Smooth muscle cell (in vitro differentiated cells): ENCODE measurements at regions not wholly inside any gene's neighbourhood (a gene's known extent, or its start where the extent isn't known, plus 50 kb on each side); places are given as distances from the start of the nearest gene placed in this dataset.

ENCODE experiments used
- DNase-seq: peaks from one replicate; lab custom pipeline; 2025; ENCODE audit not compliant: unreplicated experiment; lab: John Stamatoyannopoulos, UW
- H2AFZ ChIP-seq: fragments of 200-600 bp; sonication (generic); 2 replicates; pipeline ENCODE4 v1.6.0; 2016; ENCODE audit warnings: antibody characterized with exemption, low read depth, mild to moderate bottlenecking
- H3F3A ChIP-seq: fragments of 200-600 bp; sonication (generic); 2 replicates; pipeline ENCODE4 v1.6.0; 2017; ENCODE audit warnings: antibody characterized with exemption, low read depth
- H3K27ac ChIP-seq: fragments of 200-600 bp; sonication (generic); 2 replicates; pipeline ENCODE4 v1.5.1; 2016; ENCODE audit warnings: low read depth, mild to moderate bottlenecking
- H3K27me3 ChIP-seq: fragments of 200-600 bp; sonication (generic); 2 replicates; pipeline ENCODE4 v1.6.1; 2016; ENCODE audit warnings: low read depth, mild to moderate bottlenecking
- H3K36me3 ChIP-seq: fragments of 200-600 bp; sonication (generic); 2 replicates; pipeline ENCODE4 v1.5.1; 2016; ENCODE audit warnings: low read depth
- H3K4me1 ChIP-seq: fragments of 200-600 bp; sonication (generic); 2 replicates; pipeline ENCODE4 v1.5.1; 2016; ENCODE audit warnings: low read depth
- H3K4me2 ChIP-seq: fragments of 200-600 bp; sonication (generic); 2 replicates; pipeline ENCODE4 v1.6.0; 2016; ENCODE audit warnings: mild to moderate bottlenecking
- H3K4me3 ChIP-seq: fragments of 200-600 bp; sonication (generic); 2 replicates; pipeline ENCODE4 v1.5.1; 2016; ENCODE audit warnings: mild to moderate bottlenecking
- H3K79me2 ChIP-seq: fragments of 200-600 bp; sonication (generic); 2 replicates; pipeline ENCODE4 v1.6.0; 2016; ENCODE audit warnings: low read depth, mild to moderate bottlenecking
- H3K9ac ChIP-seq: fragments of 200-600 bp; sonication (generic); 2 replicates; pipeline ENCODE4 v1.6.0; 2016; ENCODE audit warnings: low read depth
- H3K9me3 ChIP-seq: fragments of 200-600 bp; sonication (generic); replicated peaks from 2 replicates; pipeline ENCODE4 v1.5.1; 2016; ENCODE audit warnings: low read depth
- H4K20me1 ChIP-seq: fragments of 200-600 bp; sonication (generic); 2 replicates; pipeline ENCODE4 v1.6.0; 2016; ENCODE audit warnings: low read depth
- CTCF ChIP-seq: fragments of 200-600 bp; sonication (generic); IDR thresholded peaks from 2 replicates; pipeline ENCODE4 v1.5.1; 2017; ENCODE audit warnings: borderline replicate concordance, mild to moderate bottlenecking, antibody characterized with exemption; ENCODE audit not compliant: insufficient read depth, poor library complexity, severe bottlenecking
- WGBS: methylation state at CpG from one replicate; pipeline ENCODE4 v1.1.7; 2016; ENCODE audit warnings: low lambda C conversion rate; 5-methylcytosine and 5-hydroxymethylcytosine counted together

- H3K27me3 ChIP-seq = no peaks in the 10 kb centered on the region
- no peaks in the 10 kb centered on the region for H3K4me1 ChIP-seq
- no peak overlapping the region for H3K27ac ChIP-seq
- H3K4me3 ChIP-seq = no peak overlapping the region
- WGBS = 86% methylated on average over 2 of the region's 2 CpGs
- no peaks in the 10 kb centered on the region for H4K20me1 ChIP-seq
- peaks cover 3% of the 10 kb centered on the region for H3K9me3 ChIP-seq
- no peak for DNase-seq
- H2AFZ ChIP-seq = no peak overlapping the region
- no peak overlapping the region for H3K4me2 ChIP-seq
- no peaks in the 10 kb centered on the region for H3K79me2 ChIP-seq
- TF ChIP-seq CTCF = no peak
- H3K36me3 ChIP-seq = no peaks in the 10 kb centered on the region
- H3F3A ChIP-seq = no peaks in the 10 kb centered on the region
- H3K9ac ChIP-seq = no peak overlapping the region
Observed at GRCh38 chr15:37446921-37447320, 346.6 kb upstream of the MEIS2 start.

- DNase-seq = no peak
- 92% methylated on average over 1 of the region's 1 CpG for WGBS
- Histone ChIP-seq H3K79me2 (no peaks in the 10 kb centered on the region), H3K4me3 (no peak overlapping the region), H4K20me1 (no peaks in the 10 kb centered on the region), H3K4me1 (no peaks in the 10 kb centered on the region), H3K9ac (no peak overlapping the region), H3K9me3 (peaks cover 3% of the 10 kb centered on the region), H2AFZ (no peak overlapping the region), H3F3A (no peaks in the 10 kb centered on the region), H3K36me3 (no peaks in the 10 kb centered on the region), H3K4me2 (no peak overlapping the region), H3K27ac (no peak overlapping the region), H3K27me3 (no peaks in the 10 kb centered on the region)
- no peak for TF ChIP-seq CTCF
Observed at GRCh38 chr15:37452498-37452897, 352.1 kb upstream of the MEIS2 start.

GRCh38 chr15:37480482-37480881 lies 380.1 kb upstream of the MEIS2 start:
- no peak overlapping the region for H3K27ac ChIP-seq
- H3F3A ChIP-seq = no peaks in the 10 kb centered on the region
- 59% methylated on average over 3 of the region's 3 CpGs for WGBS

More at GRCh38 chr15:37480482-37480881, 380.1 kb upstream of the MEIS2 start:
- Histone ChIP-seq H3K4me2 (no peak overlapping the region), H3K4me3 (no peak overlapping the region), H3K4me1 (no peaks in the 10 kb centered on the region), H2AFZ (no peak overlapping the region), H3K27me3 (no peaks in the 10 kb centered on the region), H3K36me3 (no peaks in the 10 kb centered on the region), H3K9ac (no peak overlapping the region), H3K79me2 (no peaks in the 10 kb centered on the region), H4K20me1 (no peaks in the 10 kb centered on the region), H3K9me3 (no peaks in the 10 kb centered on the region)
- no peak for TF ChIP-seq CTCF
- no peak for DNase-seq
